Esophagus muscularis mucosa (tissue), 4 donors: ENCODE measurements at regions not wholly inside any gene's neighbourhood (a gene's known extent, or its start where the extent isn't known, plus 50 kb on each side); places are given as distances from the start of the nearest gene placed in this dataset.

Source experiments
- EP300 ChIP-seq: sonication (generic); formaldehyde crosslinking; IDR thresholded peaks from one replicate; pipeline ENCODE4 v1.6.1; 2017; ENCODE audit warnings: antibody characterized with exemption
- POLR2A ChIP-seq: fragments of 450-650 bp; IDR thresholded peaks from one replicate; pipeline ENCODE4 v1.6.1; 2017; ENCODE audit warnings: antibody characterized with exemption, moderate library complexity, mild to moderate bottlenecking, low read depth
- POLR2AphosphoS5 ChIP-seq, 2 donors: sonication (generic); formaldehyde crosslinking; IDR thresholded peaks; one replicate each; pipeline ENCODE4 v1.6.1; 2017; ENCODE audit warnings: antibody characterized with exemption in 2 of 2
- TF ChIP-seq, protein P1 (sequence below), 3 experiments: fragments of 200-600 bp in 2 of 3; fragments of 450-650 bp in 1 of 3; sonication (generic) in 2 of 3; IDR thresholded peaks; one replicate each; pipeline ENCODE4 v1.5.1; 2017 to 2019; ENCODE audit warnings: antibody characterized with exemption in 3 of 3, mild to moderate bottlenecking in 2 of 3, moderate library complexity in 1 of 3

DNA sequence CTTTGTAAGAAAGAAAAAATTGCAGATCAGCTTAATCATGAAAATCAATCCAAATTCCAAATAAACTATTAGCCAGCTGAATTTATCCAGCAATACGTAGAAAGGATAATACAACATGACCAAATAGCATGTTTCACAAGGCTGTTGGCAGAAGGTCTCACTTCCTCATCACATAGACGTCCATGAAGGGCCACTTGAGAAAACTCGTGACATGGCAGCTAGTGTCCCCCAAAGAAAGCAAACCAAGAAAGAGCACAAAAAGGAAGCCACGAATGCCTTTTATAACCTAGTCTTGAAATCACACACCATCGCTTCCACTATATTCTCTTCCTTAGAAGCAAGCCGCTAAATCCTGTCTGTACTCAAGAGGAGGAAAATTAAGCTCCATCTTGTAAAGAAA, 105.6 kb upstream of the NRBF2 start:
- TF ChIP-seq POLR2A: no peak
- TF ChIP-seq, protein P1, sequence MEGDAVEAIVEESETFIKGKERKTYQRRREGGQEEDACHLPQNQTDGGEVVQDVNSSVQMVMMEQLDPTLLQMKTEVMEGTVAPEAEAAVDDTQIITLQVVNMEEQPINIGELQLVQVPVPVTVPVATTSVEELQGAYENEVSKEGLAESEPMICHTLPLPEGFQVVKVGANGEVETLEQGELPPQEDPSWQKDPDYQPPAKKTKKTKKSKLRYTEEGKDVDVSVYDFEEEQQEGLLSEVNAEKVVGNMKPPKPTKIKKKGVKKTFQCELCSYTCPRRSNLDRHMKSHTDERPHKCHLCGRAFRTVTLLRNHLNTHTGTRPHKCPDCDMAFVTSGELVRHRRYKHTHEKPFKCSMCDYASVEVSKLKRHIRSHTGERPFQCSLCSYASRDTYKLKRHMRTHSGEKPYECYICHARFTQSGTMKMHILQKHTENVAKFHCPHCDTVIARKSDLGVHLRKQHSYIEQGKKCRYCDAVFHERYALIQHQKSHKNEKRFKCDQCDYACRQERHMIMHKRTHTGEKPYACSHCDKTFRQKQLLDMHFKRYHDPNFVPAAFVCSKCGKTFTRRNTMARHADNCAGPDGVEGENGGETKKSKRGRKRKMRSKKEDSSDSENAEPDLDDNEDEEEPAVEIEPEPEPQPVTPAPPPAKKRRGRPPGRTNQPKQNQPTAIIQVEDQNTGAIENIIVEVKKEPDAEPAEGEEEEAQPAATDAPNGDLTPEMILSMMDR (IDR thresholded peaks at IDR 0.05): no peak
- TF ChIP-seq EP300: no peak
- TF ChIP-seq POLR2AphosphoS5 (IDR thresholded peaks at IDR 0.05): no peak
